Activated T-helper 2 cell treated with anti-CD3 and anti-CD28 coated beads, Interferon-gamma antibody, Interleukin-2, Interleukin-4, amounts not matched to agents 10 μg/mL and 5 μg/mL and 100 μg/mL, durations not matched to agents 14 hours and 24 hours and 36 hours (primary cell): ENCODE measurements at regions not wholly inside any gene's neighbourhood (a gene's known extent, or its start where the extent isn't known, plus 50 kb on each side); places are given as distances from the start of the nearest gene placed in this dataset.
A peak's percentile ranks its signal among the peaks of the same experiment; 100 is the strongest.

Source experiments
- DNase-seq: peaks from one replicate; pipeline ENCODE4 v3.0.0; 2021; ENCODE audit warnings: low spot score
- H3K27ac Mint-ChIP-seq: one replicate; pipeline ENCODE4 v1.8.0; 2021; ENCODE audit warnings: mixed read lengths
- H3K27me3 Mint-ChIP-seq: one replicate; pipeline ENCODE4 v1.8.0; 2021; ENCODE audit warnings: low read depth, mixed read lengths
- H3K36me3 Mint-ChIP-seq: one replicate; pipeline ENCODE4 v1.8.0; 2021; ENCODE audit warnings: low read depth, mixed read lengths
- H3K4me1 Mint-ChIP-seq: one replicate; pipeline ENCODE4 v1.8.0; 2021; ENCODE audit warnings: low read depth, mixed read lengths
- H3K4me3 Mint-ChIP-seq: one replicate; pipeline ENCODE4 v1.8.0; 2021; ENCODE audit warnings: low read depth, mild to moderate bottlenecking, moderate library complexity, mixed read lengths
- H3K9me3 Mint-ChIP-seq: one replicate; pipeline ENCODE4 v1.8.0; 2021; ENCODE audit warnings: mixed read lengths
- intact Hi-C: fragments of 100-400 bp; cut with micrococcal nuclease; formaldehyde crosslinking; loops from one replicate; pipeline ENCODE4 v1.15.1; 2023

- DNase-seq: no peak
- Mint-ChIP-seq H3K4me3 (no peak overlapping the region), H3K27ac (no peak overlapping the region), H3K27me3 (no peaks in the 10 kb centered on the region), H3K36me3 (peaks cover 3% of the 10 kb centered on the region), H3K9me3 (no peaks in the 10 kb centered on the region), H3K4me1 (peaks cover 32% of the 10 kb centered on the region)
- intact Hi-C loops: no loop called here
These were observed 69.8 kb upstream of the RPH3AL start for GRCh38 chr17:422196-422930.

GRCh38 chr17:420479-421175, 68.0 kb upstream of the RPH3AL start:
- peaks cover 3% of the 10 kb centered on the region for H3K36me3 Mint-ChIP-seq
- peaks cover 42% of the 10 kb centered on the region for H3K4me1 Mint-ChIP-seq
- no peak for DNase-seq
- intact Hi-C loops: no loop called here
- no peak overlapping the region for H3K27ac Mint-ChIP-seq
- no peaks in the 10 kb centered on the region for H3K9me3 Mint-ChIP-seq
- H3K27me3 Mint-ChIP-seq: no peaks in the 10 kb centered on the region
- no peak overlapping the region for H3K4me3 Mint-ChIP-seq

- intact Hi-C loops: no loop called here
- Mint-ChIP-seq H3K27ac (peak overlapping the region; percentile 62), H3K36me3 (peaks cover 13% of the 10 kb centered on the region), H3K4me3 (peak overlapping the region; percentile 3), H3K4me1 (peaks cover 50% of the 10 kb centered on the region), H3K9me3 (no peaks in the 10 kb centered on the region), H3K27me3 (no peaks in the 10 kb centered on the region)
- peak; percentile 41 for DNase-seq
These were observed 66.6 kb upstream of the RPH3AL start for GRCh38 chr17:419073-419735.

- peak overlapping the region; percentile 62 for H3K4me3 Mint-ChIP-seq
- H3K36me3 Mint-ChIP-seq: peaks cover 17% of the 10 kb centered on the region
- H3K9me3 Mint-ChIP-seq: no peaks in the 10 kb centered on the region
- intact Hi-C loops: no loop called here
- DNase-seq: peak; percentile 67
- H3K27me3 Mint-ChIP-seq: no peaks in the 10 kb centered on the region
- H3K4me1 Mint-ChIP-seq: peaks cover 52% of the 10 kb centered on the region
- H3K27ac Mint-ChIP-seq: peak overlapping the region; percentile 100
These were observed 65.8 kb upstream of the RPH3AL start for GRCh38 chr17:418421-418751.

GRCh38 chr17:417691-418420, 65.2 kb upstream of the RPH3AL start:
- no peak for DNase-seq
- Mint-ChIP-seq H3K9me3 (no peaks in the 10 kb centered on the region), H3K27ac (peak overlapping the region; percentile 100), H3K36me3 (peaks cover 21% of the 10 kb centered on the region), H3K4me3 (peak overlapping the region; percentile 62), H3K27me3 (no peaks in the 10 kb centered on the region), H3K4me1 (peaks cover 54% of the 10 kb centered on the region)
- intact Hi-C loops: no loop called here

GRCh38 chr17:416293-417206, 63.9 kb upstream of the RPH3AL start:
- peak; percentile 58 for DNase-seq
- H3K9me3 Mint-ChIP-seq: no peaks in the 10 kb centered on the region
- H3K27ac Mint-ChIP-seq: peak overlapping the region; percentile 100
- intact Hi-C loops: no loop called here
- no peaks in the 10 kb centered on the region for H3K27me3 Mint-ChIP-seq
- peaks cover 62% of the 10 kb centered on the region for H3K4me1 Mint-ChIP-seq
- H3K4me3 Mint-ChIP-seq: peak overlapping the region; percentile 96
- peaks cover 33% of the 10 kb centered on the region for H3K36me3 Mint-ChIP-seq

- Mint-ChIP-seq H3K27me3 (no peaks in the 10 kb centered on the region), H3K9me3 (no peaks in the 10 kb centered on the region), H3K4me3 (peak overlapping the region; percentile 96), H3K36me3 (peaks cover 52% of the 10 kb centered on the region), H3K27ac (peak overlapping the region; percentile 100), H3K4me1 (peaks cover 67% of the 10 kb centered on the region)
- intact Hi-C loops: loop anchor here (5.0 kb wide), 4 partner anchors 148 to 568 kb away; partner anchors contain the start of gene GEMIN4
- DNase-seq: no peak
These were observed 61.2 kb upstream of the RPH3AL start for GRCh38 chr17:413706-414380.

GRCh38 chr17:413016-413350, 60.4 kb upstream of the RPH3AL start:
- H3K9me3 Mint-ChIP-seq: no peaks in the 10 kb centered on the region
- intact Hi-C loops: loop anchor here (5.0 kb wide), 4 partner anchors 149 to 569 kb away; partner anchors contain the start of gene GEMIN4
- H3K27me3 Mint-ChIP-seq: no peaks in the 10 kb centered on the region
- H3K4me3 Mint-ChIP-seq: peak overlapping the region; percentile 96
- DNase-seq: peak; percentile 28
- peaks cover 60% of the 10 kb centered on the region for H3K4me1 Mint-ChIP-seq
- peak overlapping the region; percentile 94 for H3K27ac Mint-ChIP-seq
- H3K36me3 Mint-ChIP-seq: peaks cover 52% of the 10 kb centered on the region

- peak; percentile 65 for DNase-seq
- intact Hi-C loops: loop anchor here (1.0 to 5.0 kb wide), 5 partner anchors 150 to 570 kb away; partner anchors contain the start of gene GEMIN4
- Mint-ChIP-seq H3K27ac (peak overlapping the region; percentile 94), H3K4me3 (peak overlapping the region; percentile 96), H3K27me3 (no peaks in the 10 kb centered on the region), H3K4me1 (peaks cover 59% of the 10 kb centered on the region), H3K36me3 (peaks cover 57% of the 10 kb centered on the region), H3K9me3 (no peaks in the 10 kb centered on the region)
These were observed 59.8 kb upstream of the RPH3AL start for GRCh38 chr17:412211-413015.

GRCh38 chr17:411421-412120, 59.0 kb upstream of the RPH3AL start:
- peak overlapping the region; percentile 96 for H3K4me3 Mint-ChIP-seq
- peaks cover 53% of the 10 kb centered on the region for H3K4me1 Mint-ChIP-seq
- H3K9me3 Mint-ChIP-seq: no peaks in the 10 kb centered on the region
- intact Hi-C loops: loop anchor here (1.0 to 5.0 kb wide), 5 partner anchors 151 to 571 kb away; partner anchors contain the start of gene GEMIN4
- peaks cover 57% of the 10 kb centered on the region for H3K36me3 Mint-ChIP-seq
- H3K27ac Mint-ChIP-seq: peak overlapping the region; percentile 59
- no peaks in the 10 kb centered on the region for H3K27me3 Mint-ChIP-seq
- no peak for DNase-seq
